HepG2 (cell line): ENCODE measurements at regions not wholly inside any gene's neighbourhood (a gene's known extent, or its start where the extent isn't known, plus 50 kb on each side); places are given as distances from the start of the nearest gene placed in this dataset.

Source experiments
- ATAC-seq: fragments of 200-7000 bp; cut with Tn5 transposase; 3 replicates; pipeline ENCODE4 v1.9.1; 2020; ENCODE audit warnings: mild to moderate bottlenecking, moderate library complexity
- BruUV-seq: library from RNA; stranded (reverse); fragments of 400-500 nt; replicated peaks from 2 replicates; lab custom pipeline; 2021; lab: Mats Ljungman, UMichigan
- CTCF ChIA-PET: fragments of 300-600 bp; formaldehyde crosslinking; extraction: SDS; loops from one replicate; lab custom pipeline; 2021; ENCODE audit warnings: low total read pairs, inconsistent platforms, low intra/inter-chr PET ratio; lab: Yijun Ruan, JAX
- POLR2A ChIA-PET: fragments of 350-600 bp; sonication (Branson Sonifier 250); formaldehyde crosslinking; loops from one replicate; lab custom pipeline; 2020; ENCODE audit warnings: antibody characterized with exemption, inconsistent platforms; lab: Yijun Ruan, JAX
- DNase-seq: peaks from one replicate; pipeline ENCODE4 v3.0.0-alpha.2; 2015; ENCODE audit warnings: low spot score
- FAIRE-seq: peaks from 3 replicates; lab custom pipeline; 2011; peaks lifted over from hg19 to GRCh38; lab: Jason Lieb, UNC
- H2AFZ ChIP-seq: one replicate; pipeline ENCODE4 v1.6.1; 2011; ENCODE audit warnings: low read length, inconsistent platforms
- H3K27ac ChIP-seq: fragments of 300-600 bp; 3 replicates; pipeline ENCODE4 v1.8.0; 2011; ENCODE audit warnings: mixed run types, mild to moderate bottlenecking, mixed read lengths, low read length, inconsistent platforms; ENCODE audit not compliant: insufficient read depth; ENCODE audit errors: extremely low read length
- H3K27me3 ChIP-seq, 2 experiments: fragments of 200-600 bp in 1 of 2; 2 replicates in 1 of 2; 3 replicates in 1 of 2; pipeline versions ENCODE4 v1.6.0 to v1.8.0; 2011; ENCODE audit warnings: low read length in 2 of 2, mild to moderate bottlenecking in 2 of 2, moderate library complexity in 2 of 2, inconsistent platforms in 1 of 2; ENCODE audit not compliant: insufficient read depth in 2 of 2, control insufficient read depth in 1 of 2
- H3K36me3 ChIP-seq, 2 experiments: fragments of 200-600 bp in 1 of 2; replicated peaks in 1 of 2; 2 replicates in 1 of 2; 3 replicates in 1 of 2; pipeline versions ENCODE4 v1.5.1 to v1.8.0; 2011; ENCODE audit warnings: low read length in 2 of 2, inconsistent platforms in 1 of 2; ENCODE audit not compliant: insufficient read depth in 2 of 2, control insufficient read depth in 1 of 2
- H3K4me1 ChIP-seq: 2 replicates; pipeline ENCODE4 v1.5.1; 2012; ENCODE audit warnings: low read length, inconsistent platforms; ENCODE audit not compliant: insufficient read depth
- H3K4me2 ChIP-seq: 2 replicates; pipeline ENCODE4 v1.6.0; 2011; ENCODE audit warnings: low read depth, low read length, inconsistent platforms
- H3K4me3 ChIP-seq, 3 experiments: fragments of 200-600 bp in 1 of 3; sonication (generic), shearing (Covaris generic) in 1 of 3; replicated peaks in 1 of 3; 2 replicates each; pipeline ENCODE4 v1.5.1; 2011 to 2016; ENCODE audit warnings: low read length in 3 of 3, inconsistent platforms in 2 of 3, low read depth in 2 of 3, mild to moderate bottlenecking in 2 of 3, control low read depth in 1 of 3, mixed read lengths in 1 of 3; ENCODE audit not compliant: insufficient read depth in 1 of 3
- H3K79me2 ChIP-seq: one replicate; pipeline ENCODE4 v1.6.1; 2011; ENCODE audit warnings: low read length, inconsistent platforms; ENCODE audit not compliant: insufficient read depth
- H3K9ac ChIP-seq: 2 replicates; pipeline ENCODE4 v1.6.0; 2011; ENCODE audit warnings: mild to moderate bottlenecking, low read depth, low read length, inconsistent platforms; ENCODE audit not compliant: insufficient read depth
- H3K9me3 ChIP-seq: 2 replicates; pipeline ENCODE4 v1.5.1; 2012; ENCODE audit warnings: mild to moderate bottlenecking, low read length
- H4K20me1 ChIP-seq: 2 replicates; pipeline ENCODE4 v1.6.0; 2011; ENCODE audit warnings: inconsistent platforms, mild to moderate bottlenecking, low read length, moderate library complexity; ENCODE audit not compliant: insufficient read depth
- ARNTL ChIP-seq: sonication (generic); formaldehyde crosslinking; IDR thresholded peaks from 2 replicates; pipeline ENCODE4 v1.4.0; 2020; ENCODE audit warnings: mild to moderate bottlenecking, missing genetic modification reagents
- HNRNPH1 ChIP-seq: fragments of 200-400 bp; formaldehyde crosslinking; optimal IDR thresholded peaks from 2 replicates; pipeline ENCODE3; 2017; ENCODE audit warnings: mild to moderate bottlenecking, low read depth, low read length
- KDM4B ChIP-seq: sonication (generic); formaldehyde crosslinking; IDR thresholded peaks from 2 replicates; pipeline ENCODE4 v1.4.0; 2020; ENCODE audit warnings: missing genetic modification reagents
- NFE2L1 ChIP-seq: sonication (generic); formaldehyde crosslinking; IDR thresholded peaks from 2 replicates; pipeline ENCODE4 v1.4.0; 2020; ENCODE audit warnings: missing genetic modification reagents, mild to moderate bottlenecking, borderline replicate concordance
- SIN3A ChIP-seq: IDR thresholded peaks from 2 replicates; pipeline ENCODE4 v1.6.1; 2011; ENCODE audit warnings: low read depth, mild to moderate bottlenecking, control low read depth, low read length, borderline replicate concordance
- XBP1 ChIP-seq: sonication (generic); formaldehyde crosslinking; IDR thresholded peaks from 2 replicates; pipeline ENCODE4 v1.5.0; 2020; ENCODE audit warnings: missing genetic modification reagents
- ZHX2 ChIP-seq, 2 experiments: sonication (generic) in 1 of 2; formaldehyde crosslinking in 1 of 2; IDR thresholded peaks; 2 replicates each; pipeline versions ENCODE4 v1.6.1 to v1.9.0; 2014 to 2022; ENCODE audit warnings: antibody characterized with exemption in 1 of 2, borderline replicate concordance in 1 of 2, inconsistent platforms in 1 of 2, low read depth in 1 of 2, missing genetic modification reagents in 1 of 2
- ZNF501 ChIP-seq: sonication (generic); formaldehyde crosslinking; IDR thresholded peaks from 2 replicates; pipeline ENCODE4 v1.5.1; 2020; ENCODE audit warnings: mild to moderate bottlenecking, moderate library complexity, missing genetic modification reagents
- ZNF564 ChIP-seq: sonication (generic); formaldehyde crosslinking; IDR thresholded peaks from 2 replicates; pipeline ENCODE4 v1.8.1; 2023; ENCODE audit warnings: mild to moderate bottlenecking, missing genetic modification reagents
- ZNF839 ChIP-seq: sonication (generic); formaldehyde crosslinking; IDR thresholded peaks from 2 replicates; pipeline ENCODE4 v1.4.0; 2020; ENCODE audit warnings: missing genetic modification reagents, mild to moderate bottlenecking, borderline replicate concordance
- WGBS: methylation state at CpG from one replicate; pipeline ENCODE4 v1.1.6; 2017; ENCODE audit warnings: low lambda C conversion rate; 5-methylcytosine and 5-hydroxymethylcytosine counted together
- in situ Hi-C: cut with HindIII; loops from 2 replicates; pipeline ENCODE4 v1.10.0; 2017; ENCODE audit warnings: low pct_unique_long_range_greater_than_20kb; ENCODE audit not compliant: extremely low pct_ligation_motif_present
- intact Hi-C: fragments of 100-400 bp; cut with micrococcal nuclease; formaldehyde crosslinking; loops from one replicate; pipeline ENCODE4 v1.10.0; 2022; ENCODE audit not compliant: unreplicated experiment
- TF ChIP-seq, protein P1 (sequence below): sonication (generic); formaldehyde crosslinking; IDR thresholded peaks from 2 replicates; pipeline ENCODE4 v1.4.0; 2020; ENCODE audit warnings: mild to moderate bottlenecking, missing genetic modification reagents

DNA sequence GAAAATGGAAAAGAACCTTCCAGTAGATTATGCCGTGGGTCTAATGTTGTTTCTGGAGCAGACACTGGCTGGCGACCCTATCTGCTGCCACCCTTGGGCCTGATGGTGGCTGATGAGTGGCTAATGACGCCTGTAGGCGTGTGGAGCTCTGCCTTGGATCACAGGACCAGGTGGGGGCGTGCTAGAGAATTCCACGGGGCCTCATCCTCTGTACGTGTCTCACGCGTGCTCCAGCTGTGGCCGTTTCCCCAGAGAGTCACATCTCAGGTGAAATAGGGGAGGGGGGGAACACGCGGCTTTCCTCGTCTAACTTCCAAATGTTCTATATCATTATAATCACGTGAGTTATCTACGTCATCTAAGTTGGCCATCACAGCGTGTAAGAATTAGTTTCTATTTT, 160.9 kb upstream of the SMIM21 start:
- Histone ChIP-seq H3K79me2 (no peaks in the 10 kb centered on the region), H3K36me3 (no peaks in the 10 kb centered on the region), H3K4me3 (no peak overlapping the region), H3K27ac (no peak overlapping the region), H3K9me3 (peaks cover 17% of the 10 kb centered on the region), H2AFZ (no peak overlapping the region), H3K4me2 (no peak overlapping the region), H4K20me1 (no peaks in the 10 kb centered on the region), H3K4me1 (no peaks in the 10 kb centered on the region), H3K9ac (no peak overlapping the region)
- ChIA-PET POLR2A (no interaction called here), CTCF (no interaction called here)
- BruUV-seq, result no TSS peak
- in situ Hi-C loops, result no loop called here
- DNase-seq, result no peak
- intact Hi-C loops, result no loop called here
- ATAC-seq, result no peak
- TF ChIP-seq HNRNPH1 (no peak), ZNF564 (CRISPR knock-in tag) (no peak), ZNF839 (CRISPR knock-in tag) (no peak)
- TF ChIP-seq, all 625 proteins: peak for 0
- 47% methylated on average over 16 of the region's 16 CpGs for WGBS
- FAIRE-seq, result no peak
- 0 out of 5 replicates have a peak, but pooled peaks cover 0 to 2% of the 10 kb centered on the region in 2 experiments for H3K27me3 ChIP-seq

GRCh38 chr18:75587131-75587530, 159.6 kb upstream of the SMIM21 start:
- no peaks in the 10 kb centered on the region for H4K20me1 ChIP-seq
- ATAC-seq (no peak), DNase-seq (no peak), FAIRE-seq (no peak)
- ChIA-PET CTCF (no interaction called here), POLR2A (no interaction called here)
- H3K79me2 ChIP-seq, result no peaks in the 10 kb centered on the region
- no peak overlapping the region for H3K27ac ChIP-seq
- WGBS, result 25% methylated on average over 6 of the region's 6 CpGs
- in situ Hi-C loops, result no loop called here
- H3K4me2 ChIP-seq, result no peak overlapping the region
- H3K27me3 ChIP-seq, result 0 out of 5 replicates have a peak, but pooled peaks cover 0 to 2% of the 10 kb centered on the region in 2 experiments
- H2AFZ ChIP-seq, result no peak overlapping the region
- no peaks in the 10 kb centered on the region for H3K4me1 ChIP-seq
- peaks cover 4% of the 10 kb centered on the region for H3K9me3 ChIP-seq
- intact Hi-C loops, result no loop called here
- no peak overlapping the region for H3K9ac ChIP-seq
- no TSS peak for BruUV-seq
- no peaks in the 10 kb centered on the region for H3K36me3 ChIP-seq
- H3K4me3 ChIP-seq, result no peak overlapping the region
- TF ChIP-seq ZHX2 (IDR thresholded peaks at IDR 0.05; ENCODE audit: low read depth), result no peak
- no peak for TF ChIP-seq ZHX2 (CRISPR knock-in tag; IDR thresholded peaks at IDR 0.05; ENCODE audit: borderline replicate concordance)
- TF ChIP-seq SIN3A, result no peak
- TF ChIP-seq ZNF501, result no peak
- no peak for TF ChIP-seq KDM4B
- TF ChIP-seq ARNTL (CRISPR knock-in tag), result no peak
- no peak for TF ChIP-seq NFE2L1
- TF ChIP-seq, protein P1, sequence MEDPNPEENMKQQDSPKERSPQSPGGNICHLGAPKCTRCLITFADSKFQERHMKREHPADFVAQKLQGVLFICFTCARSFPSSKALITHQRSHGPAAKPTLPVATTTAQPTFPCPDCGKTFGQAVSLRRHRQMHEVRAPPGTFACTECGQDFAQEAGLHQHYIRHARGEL (CRISPR knock-in tag), result no peak
- no peak for TF ChIP-seq XBP1 (CRISPR knock-in tag)
